Tibial nerve (tissue), 3 donors: ENCODE measurements at regions not wholly inside any gene's neighbourhood (a gene's known extent, or its start where the extent isn't known, plus 50 kb on each side); places are given as distances from the start of the nearest gene placed in this dataset.

Experiments used
- CTCF ChIP-seq, 5 experiments: fragments of 200-600 bp in 3 of 5; fragments of 450-650 bp in 2 of 5; sonication (generic) in 3 of 5; IDR thresholded peaks; one replicate each; pipeline ENCODE4 v1.5.1; 2016 to 2019; ENCODE audit warnings: antibody characterized with exemption in 5 of 5, mild to moderate bottlenecking in 3 of 5, moderate library complexity in 2 of 5
- POLR2A ChIP-seq, 2 donors: fragments of 450-650 bp; IDR thresholded peaks; one replicate each; pipeline ENCODE4 v1.6.1; 2017; ENCODE audit warnings: antibody characterized with exemption in 2 of 2, mild to moderate bottlenecking in 2 of 2, moderate library complexity in 2 of 2

GRCh38 chr5:56345352-56345751, 112.2 kb upstream of the ANKRD55 start:
- TF ChIP-seq CTCF (IDR thresholded peaks at IDR 0.05) (no peak), POLR2A (IDR thresholded peaks at IDR 0.05) (no peak)
